K562 (cell line): ENCODE measurements at regions not wholly inside any gene's neighbourhood (a gene's known extent, or its start where the extent isn't known, plus 50 kb on each side); places are given as distances from the start of the nearest gene placed in this dataset.

Experiments used
- BRD4 ChIP-seq: fragments of 200-600 bp; sonication (generic); IDR thresholded peaks from 2 replicates; pipeline ENCODE4 v1.6.1; 2017; ENCODE audit warnings: inconsistent platforms
- ETV6 ChIP-seq, 3 experiments: fragments of 150-350 bp in 1 of 3; sonication (generic) in 1 of 3; formaldehyde crosslinking in 1 of 3; IDR thresholded peaks; 2 replicates each; pipeline versions ENCODE4 v1.6.1 to v1.8.0; 2014 to 2022; ENCODE audit warnings: borderline replicate concordance in 2 of 3, low read depth in 2 of 3, antibody characterized with exemption in 1 of 3, low read length in 1 of 3, mild to moderate bottlenecking in 1 of 3, missing genetic modification reagents in 1 of 3
- FUS ChIP-seq: fragments of 200-400 bp; formaldehyde crosslinking; optimal IDR thresholded peaks from 2 replicates; pipeline ENCODE3; 2017; ENCODE audit warnings: low read depth, low read length
- MEF2A ChIP-seq: IDR thresholded peaks from 2 replicates; pipeline ENCODE4 v1.6.1; 2011; ENCODE audit warnings: low read depth, mild to moderate bottlenecking, low read length, moderate library complexity; ENCODE audit not compliant: control insufficient read depth
- NCOA2 ChIP-seq, 2 experiments: fragments of 450-650 bp; IDR thresholded peaks; 2 replicates each; pipeline ENCODE4 v1.6.1; 2018; ENCODE audit warnings: mild to moderate bottlenecking in 2 of 2, moderate library complexity in 1 of 2; ENCODE audit not compliant: partially characterized antibody in 2 of 2
- TSC22D4 ChIP-seq: fragments of 450-650 bp; IDR thresholded peaks from 2 replicates; pipeline ENCODE4 v1.6.1; 2016; ENCODE audit warnings: missing genetic modification characterization, missing biosample characterization, control low read depth
- ZFP30 ChIP-seq: fragments of 250-450 bp; sonication (Bioruptor Pico); IDR thresholded peaks from 2 replicates; pipeline ENCODE4 v1.8.0; 2022; ENCODE audit warnings: moderate library complexity, mild to moderate bottlenecking, inconsistent platforms, borderline replicate concordance
- ZNF592 ChIP-seq: fragments of 450-650 bp; IDR thresholded peaks from 2 replicates; pipeline ENCODE4 v1.6.1; 2017; ENCODE audit warnings: antibody characterized with exemption, mild to moderate bottlenecking
- TF ChIP-seq, protein P1 (sequence below): sonication (generic); formaldehyde crosslinking; IDR thresholded peaks from 2 replicates; pipeline ENCODE4 v1.8.0; 2022; ENCODE audit warnings: missing genetic modification reagents, mild to moderate bottlenecking, moderate library complexity, borderline replicate concordance

GRCh38 chr11:28836285-28837081 is 728.3 kb downstream of the METTL15 start (continued):
- TF ChIP-seq ZNF592 (no peak), TSC22D4 (tag) (no peak), FUS (no peak), MEF2A (no peak), ZFP30 (CRISPR knock-in tag) (no peak), NCOA2 (IDR thresholded peaks at IDR 0.05; ENCODE audit: partially characterized antibody in 2 of 2) (no peak), BRD4 (no peak), ETV6 (IDR thresholded peaks at IDR 0.05; ENCODE audit: borderline replicate concordance in 1 of 2, low read depth in 2 of 2, low read length in 1 of 2) (no peak), ETV6 (CRISPR knock-in tag; IDR thresholded peaks at IDR 0.05; ENCODE audit: borderline replicate concordance) (no peak)
- TF ChIP-seq, protein P1, sequence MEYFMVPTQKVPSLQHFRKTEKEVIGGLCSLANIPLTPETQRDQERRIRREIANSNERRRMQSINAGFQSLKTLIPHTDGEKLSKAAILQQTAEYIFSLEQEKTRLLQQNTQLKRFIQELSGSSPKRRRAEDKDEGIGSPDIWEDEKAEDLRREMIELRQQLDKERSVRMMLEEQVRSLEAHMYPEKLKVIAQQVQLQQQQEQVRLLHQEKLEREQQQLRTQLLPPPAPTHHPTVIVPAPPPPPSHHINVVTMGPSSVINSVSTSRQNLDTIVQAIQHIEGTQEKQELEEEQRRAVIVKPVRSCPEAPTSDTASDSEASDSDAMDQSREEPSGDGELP (CRISPR knock-in tag): no peak
